Neuronal stem cell (in vitro differentiated cells): ENCODE measurements at regions not wholly inside any gene's neighbourhood (a gene's known extent, or its start where the extent isn't known, plus 50 kb on each side); places are given as distances from the start of the nearest gene placed in this dataset.

Experiments
- DNase-seq: peaks from one replicate; pipeline ENCODE4 v3.0.0-alpha.2; 2013; ENCODE audit warnings: low spot score
- H2AFZ ChIP-seq: one replicate; pipeline ENCODE4 v1.6.1; 2013; ENCODE audit warnings: mild to moderate bottlenecking, low read length, inconsistent platforms
- H2AK5ac ChIP-seq: 2 replicates; pipeline ENCODE4 v1.6.1; 2013; ENCODE audit warnings: low read depth, mild to moderate bottlenecking, inconsistent platforms, low read length, moderate library complexity, mixed read lengths
- H2BK120ac ChIP-seq: 2 replicates; pipeline ENCODE4 v1.6.1; 2013; ENCODE audit warnings: low read depth, mild to moderate bottlenecking, inconsistent platforms, low read length, moderate library complexity, mixed read lengths
- H2BK12ac ChIP-seq: one replicate; pipeline ENCODE4 v1.6.1; 2013; ENCODE audit warnings: low read length, inconsistent platforms
- H2BK15ac ChIP-seq: 2 replicates; pipeline ENCODE4 v1.6.1; 2013; ENCODE audit warnings: mild to moderate bottlenecking, low read length, inconsistent platforms, mixed read lengths
- H2BK5ac ChIP-seq: one replicate; pipeline ENCODE4 v1.6.1; 2013; ENCODE audit warnings: inconsistent platforms, mild to moderate bottlenecking, low read length, moderate library complexity
- H3K14ac ChIP-seq: one replicate; pipeline ENCODE4 v1.6.1; 2013; ENCODE audit warnings: low read length, inconsistent platforms
- H3K18ac ChIP-seq: 2 replicates; pipeline ENCODE4 v1.6.1; 2013; ENCODE audit warnings: low read length, inconsistent platforms
- H3K23ac ChIP-seq: 2 replicates; pipeline ENCODE4 v1.6.1; 2013; ENCODE audit warnings: low read depth, mild to moderate bottlenecking, mixed read lengths, low read length, inconsistent platforms; ENCODE audit not compliant: poor library complexity
- H3K27ac ChIP-seq: replicated peaks from 3 replicates; pipeline ENCODE4 v1.5.1; 2013; ENCODE audit warnings: low read length, inconsistent platforms
- H3K27me3 ChIP-seq, 3 experiments: 2 replicates each; pipeline ENCODE4 v1.6.1; 2013; ENCODE audit warnings: low read length in 3 of 3, mild to moderate bottlenecking in 2 of 3, inconsistent platforms in 1 of 3, low read depth in 1 of 3, mixed read lengths in 1 of 3, moderate library complexity in 1 of 3; ENCODE audit not compliant: control insufficient read depth in 3 of 3, insufficient read depth in 3 of 3
- H3K36me3 ChIP-seq, 2 donors: replicated peaks in 1 of 2; 2 replicates each; pipeline ENCODE4 v1.6.1; 2013; ENCODE audit warnings: low read length in 2 of 2; ENCODE audit not compliant: control insufficient read depth in 2 of 2, insufficient read depth in 2 of 2
- H3K4ac ChIP-seq: 2 replicates; pipeline ENCODE4 v1.6.1; 2013; ENCODE audit warnings: inconsistent platforms, mild to moderate bottlenecking, low read length, moderate library complexity
- H3K4me1 ChIP-seq, 2 donors: 1 replicate in 1 of 2; 2 replicates in 1 of 2; pipeline ENCODE4 v1.6.1; 2013; ENCODE audit warnings: low read length in 2 of 2, low read depth in 1 of 2; ENCODE audit not compliant: control insufficient read depth in 2 of 2, insufficient read depth in 1 of 2
- H3K4me2 ChIP-seq: one replicate; pipeline ENCODE4 v1.6.1; 2013; ENCODE audit warnings: mild to moderate bottlenecking, low read length, inconsistent platforms; ENCODE audit not compliant: insufficient read depth, poor library complexity, severe bottlenecking
- H3K4me3 ChIP-seq, 2 donors: 2 replicates each; pipeline ENCODE4 v1.5.1; 2013; ENCODE audit warnings: low read length in 2 of 2, mild to moderate bottlenecking in 2 of 2, inconsistent platforms in 1 of 2, moderate library complexity in 1 of 2
- H3K79me1 ChIP-seq: one replicate; pipeline ENCODE4 v1.6.1; 2013; ENCODE audit warnings: low read depth, mild to moderate bottlenecking, inconsistent platforms, low read length, moderate library complexity
- H3K9ac ChIP-seq: one replicate; pipeline ENCODE4 v1.6.1; 2013; ENCODE audit warnings: mild to moderate bottlenecking, low read depth, low read length, inconsistent platforms; ENCODE audit not compliant: poor library complexity
- H3K9me3 ChIP-seq, 2 donors: replicated peaks in 1 of 2; 2 replicates each; pipeline versions ENCODE3 to v1.6.1; 2013; ENCODE audit warnings: low read length in 2 of 2, mild to moderate bottlenecking in 2 of 2, inconsistent platforms in 1 of 2, low read depth in 1 of 2, mixed read lengths in 1 of 2, moderate library complexity in 1 of 2; ENCODE audit not compliant: control insufficient read depth in 2 of 2, insufficient read depth in 1 of 2
- H4K8ac ChIP-seq: one replicate; pipeline ENCODE4 v1.6.1; 2013; ENCODE audit warnings: low read depth, mild to moderate bottlenecking, inconsistent platforms, low read length, moderate library complexity
- H4K91ac ChIP-seq: one replicate; pipeline ENCODE4 v1.6.1; 2013; ENCODE audit warnings: low read length, low read depth, mild to moderate bottlenecking, inconsistent platforms; ENCODE audit not compliant: poor library complexity
- WGBS, 2 donors: extraction: QIAGEN DNeasy Blood & Tissue Kit; methylation state at CpG; one replicate each; pipeline ENCODE4 v1.1.7; 2013; ENCODE audit warnings: missing lambda C conversion rate in 2 of 2, mixed read lengths in 1 of 2; ENCODE audit not compliant: insufficient read length in 2 of 2, insufficient replicate concordance in 1 of 2; ENCODE audit errors: extremely low coverage in 2 of 2; 5-methylcytosine and 5-hydroxymethylcytosine counted together

DNA sequence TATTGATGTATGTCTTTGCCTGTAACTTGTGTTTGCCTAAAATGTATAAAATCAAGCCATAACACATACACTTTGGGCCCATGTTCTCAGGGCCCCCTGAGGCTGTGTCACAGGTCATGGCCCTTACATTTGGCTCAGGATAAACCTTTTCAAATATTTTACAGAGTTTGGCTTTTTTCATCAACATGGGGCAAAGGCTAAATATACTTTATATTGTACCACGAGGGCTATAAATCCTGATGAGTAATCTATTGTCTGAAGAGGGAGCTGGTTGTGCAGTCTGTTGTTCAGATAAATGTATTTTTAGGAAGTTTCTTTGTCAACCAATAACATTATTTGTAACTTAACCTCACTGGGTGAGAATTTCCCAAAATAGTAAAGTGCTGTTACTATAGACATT lies 404.6 kb upstream of the DDI1 start:
- no peak overlapping the region for H3K4ac ChIP-seq
- no peak overlapping the region for H4K8ac ChIP-seq
- no peak overlapping the region for H4K91ac ChIP-seq
- no peak overlapping the region for H2BK120ac ChIP-seq
- no peak overlapping the region for H2AK5ac ChIP-seq
- no peak overlapping the region for H3K14ac ChIP-seq
- no CpG with 5 or more reads among the region's 1 CpG for WGBS, 2 donors
- H2BK5ac ChIP-seq, result no peak overlapping the region
- H3K27me3 ChIP-seq, result no peaks in the 10 kb centered on the region
- H3K18ac ChIP-seq, result no peak overlapping the region
- no peak overlapping the region for H3K9ac ChIP-seq
- DNase-seq, result no peak
- no peak overlapping the region for H3K27ac ChIP-seq
- H3K4me3 ChIP-seq, result no peak overlapping the region
- no peaks in the 10 kb centered on the region for H3K36me3 ChIP-seq
- H2BK15ac ChIP-seq, result no peak overlapping the region
- no peak overlapping the region for H2BK12ac ChIP-seq
- no peak overlapping the region for H3K23ac ChIP-seq
- peaks cover 4 to 5% of the 10 kb centered on the region in 2 donors for H3K4me1 ChIP-seq
- peaks cover 0 to 1% of the 10 kb centered on the region in 2 donors for H3K9me3 ChIP-seq
- H3K79me1 ChIP-seq, result no peaks in the 10 kb centered on the region
- H2AFZ ChIP-seq, result no peak overlapping the region
- H3K4me2 ChIP-seq, result no peak overlapping the region

DNA sequence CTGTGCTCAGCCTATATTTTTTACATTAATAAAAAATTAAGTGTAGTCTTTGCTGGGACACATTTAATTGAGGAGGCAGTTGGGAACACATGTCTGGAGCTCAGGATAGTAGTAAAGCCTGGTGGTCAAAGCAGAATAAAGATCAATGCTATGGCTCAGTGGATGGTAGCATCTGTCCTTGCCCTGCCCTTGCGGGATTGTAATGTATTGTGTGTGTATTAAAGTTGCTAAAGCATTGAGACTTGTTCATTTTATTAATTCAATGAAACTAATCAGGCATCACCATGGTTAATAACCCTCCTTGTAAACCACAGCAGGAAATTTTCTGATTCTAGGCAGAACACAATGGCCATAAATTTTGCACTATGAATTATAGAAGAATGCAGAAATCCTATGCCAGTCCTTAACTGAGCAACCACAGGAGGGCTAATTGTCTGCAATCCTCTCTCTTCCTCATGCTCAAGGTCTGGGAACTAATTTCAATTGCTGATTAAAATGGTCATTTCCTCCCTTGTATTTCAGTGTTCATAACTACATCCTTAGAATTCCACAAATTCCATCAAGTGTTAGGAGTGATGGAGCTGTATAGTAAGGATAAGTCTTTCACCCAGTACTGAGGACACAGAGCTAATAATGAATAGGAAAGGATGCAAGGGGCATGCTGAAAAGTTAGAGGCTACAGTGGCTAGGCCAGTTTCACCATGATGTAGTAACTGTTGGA lies 403.2 kb upstream of the DDI1 start:
- H2AFZ ChIP-seq, result no peak overlapping the region
- H3K4ac ChIP-seq, result no peak overlapping the region
- no peak overlapping the region for H3K4me2 ChIP-seq
- no peaks in the 10 kb centered on the region for H3K36me3 ChIP-seq
- WGBS, 2 donors, result no CpG with 5 or more reads among the region's 1 CpG
- H2AK5ac ChIP-seq, result no peak overlapping the region
- H4K91ac ChIP-seq, result no peak overlapping the region
- no peak overlapping the region for H2BK12ac ChIP-seq
- no peaks in the 10 kb centered on the region for H3K27me3 ChIP-seq
- peak; percentile 12 for DNase-seq
- H2BK120ac ChIP-seq, result no peak overlapping the region
- H3K18ac ChIP-seq, result no peak overlapping the region
- H2BK15ac ChIP-seq, result no peak overlapping the region
- H4K8ac ChIP-seq, result no peak overlapping the region
- H3K79me1 ChIP-seq, result no peaks in the 10 kb centered on the region
- peaks cover 0 to 1% of the 10 kb centered on the region in 2 donors for H3K9me3 ChIP-seq
- no peak overlapping the region for H2BK5ac ChIP-seq
- H3K4me3 ChIP-seq, result no peak overlapping the region
- H3K4me1 ChIP-seq, result peaks cover 4 to 7% of the 10 kb centered on the region in 2 donors
- no peak overlapping the region for H3K27ac ChIP-seq
- H3K23ac ChIP-seq, result no peak overlapping the region
- no peak overlapping the region for H3K9ac ChIP-seq
- H3K14ac ChIP-seq, result no peak overlapping the region

GRCh38 chr11:103633819-103634590 lies 402.4 kb upstream of the DDI1 start:
- Histone ChIP-seq H2BK120ac (no peak overlapping the region), H3K4me2 (no peak overlapping the region), H4K8ac (no peak overlapping the region), H3K27me3 (no peaks in the 10 kb centered on the region), H2AK5ac (no peak overlapping the region), H3K9me3 (peaks cover 0 to 1% of the 10 kb centered on the region in 2 donors), H3K23ac (no peak overlapping the region), H2BK15ac (no peak overlapping the region), H2AFZ (no peak overlapping the region), H3K9ac (no peak overlapping the region), H3K4me3 (no peak overlapping the region), H3K4me1 (peaks cover 4 to 7% of the 10 kb centered on the region in 2 donors), H3K27ac (no peak overlapping the region), H3K79me1 (no peaks in the 10 kb centered on the region), H2BK12ac (no peak overlapping the region), H3K14ac (no peak overlapping the region), H4K91ac (no peak overlapping the region), H3K36me3 (no peaks in the 10 kb centered on the region), H3K4ac (no peak overlapping the region), H2BK5ac (no peak overlapping the region), H3K18ac (no peak overlapping the region)
- WGBS, 2 donors, result no CpG with 5 or more reads among the region's 3 CpGs
- DNase-seq, result no peak

DNA sequence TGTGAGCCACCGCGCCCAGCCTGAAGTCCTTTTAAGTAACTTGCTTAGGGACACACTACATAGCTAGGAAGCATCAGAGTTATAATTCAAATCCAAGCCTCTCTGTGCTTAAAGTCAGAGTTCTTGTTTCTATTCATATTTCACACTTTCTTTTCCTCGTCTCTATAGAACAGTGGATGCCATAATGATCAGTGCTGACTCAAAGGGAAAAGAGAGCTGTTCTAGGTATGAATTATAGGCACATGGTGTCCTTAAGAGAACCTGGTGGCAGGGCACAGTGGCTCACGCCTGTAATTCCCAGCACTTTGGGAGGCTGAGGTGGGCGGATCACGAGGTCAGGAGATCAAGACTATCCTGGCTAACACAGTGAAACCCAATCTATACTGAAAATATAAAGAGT lies 400.2 kb upstream of the DDI1 start:
- no peak for DNase-seq
- Histone ChIP-seq H2BK5ac (no peak overlapping the region), H3K36me3 (no peaks in the 10 kb centered on the region), H4K91ac (no peak overlapping the region), H3K4me1 (peaks cover 4 to 7% of the 10 kb centered on the region in 2 donors), H3K4ac (no peak overlapping the region), H3K23ac (no peak overlapping the region), H2BK12ac (no peak overlapping the region), H3K18ac (no peak overlapping the region), H3K9ac (no peak overlapping the region), H4K8ac (no peak overlapping the region), H3K79me1 (no peaks in the 10 kb centered on the region), H2BK15ac (no peak overlapping the region), H3K4me3 (no peak overlapping the region), H3K14ac (no peak overlapping the region), H3K27me3 (no peaks in the 10 kb centered on the region), H2BK120ac (no peak overlapping the region), H2AFZ (no peak overlapping the region), H2AK5ac (no peak overlapping the region), H3K9me3 (peaks cover 0 to 1% of the 10 kb centered on the region in 2 donors), H3K27ac (no peak overlapping the region), H3K4me2 (no peak overlapping the region)
- no CpG with 5 or more reads among the region's 6 CpGs for WGBS, 2 donors
